IMR-90 (cell line): ENCODE measurements at regions not wholly inside any gene's neighbourhood (a gene's known extent, or its start where the extent isn't known, plus 50 kb on each side); places are given as distances from the start of the nearest gene placed in this dataset.
A peak's percentile ranks its signal among the peaks of the same experiment; 100 is the strongest.

ENCODE experiments used
- ATAC-seq: fragments of 200-7000 bp; cut with Tn5 transposase; 2 replicates; pipeline ENCODE4 v1.9.1; 2020; ENCODE audit warnings: low read depth, mild to moderate bottlenecking, moderate library complexity
- BruUV-seq: library from RNA; stranded (reverse); fragments of 400-500 nt; replicated peaks from 2 replicates; lab custom pipeline; 2021; lab: Mats Ljungman, UMichigan
- CTCF ChIA-PET: fragments of 300-600 bp; formaldehyde crosslinking; extraction: SDS; loops from one replicate; lab custom pipeline; 2021; ENCODE audit warnings: antibody characterized with exemption; lab: Yijun Ruan, JAX
- POLR2A ChIA-PET: fragments of 300-600 bp; sonication (Branson Sonifier 250); formaldehyde crosslinking; loops from one replicate; lab custom pipeline; 2022; ENCODE audit warnings: antibody characterized with exemption; ENCODE audit not compliant: unreplicated experiment; lab: Charles Lee
- DNase-seq: peaks from one replicate; pipeline ENCODE4 v3.0.0; 2013
- H2AFZ ChIP-seq: replicated peaks from 2 replicates; pipeline ENCODE3; 2013; ENCODE audit warnings: low read length, mild to moderate bottlenecking; ENCODE audit not compliant: poor library complexity
- H2AK5ac ChIP-seq: 2 replicates; pipeline ENCODE4 v1.6.1; 2013; ENCODE audit warnings: low read depth, low read length, inconsistent platforms
- H2AK9ac ChIP-seq: replicated peaks from 2 replicates; pipeline ENCODE3; 2013; ENCODE audit warnings: mild to moderate bottlenecking, low read depth, low read length, moderate library complexity; ENCODE audit not compliant: poor library complexity
- H2BK120ac ChIP-seq: 2 replicates; pipeline ENCODE4 v1.6.1; 2013; ENCODE audit warnings: low read depth, low read length, inconsistent platforms
- H2BK15ac ChIP-seq: 3 replicates; pipeline ENCODE4 v1.6.1; 2013; ENCODE audit warnings: low read depth, low read length, inconsistent platforms
- H2BK20ac ChIP-seq: 2 replicates; pipeline ENCODE4 v1.6.1; 2013; ENCODE audit warnings: low read depth, mild to moderate bottlenecking, inconsistent platforms, low read length, moderate library complexity
- H2BK5ac ChIP-seq: 2 replicates; pipeline ENCODE4 v1.6.1; 2013; ENCODE audit warnings: mild to moderate bottlenecking, low read depth, low read length, inconsistent platforms; ENCODE audit not compliant: poor library complexity, severe bottlenecking
- H3K14ac ChIP-seq: replicated peaks from 2 replicates; pipeline ENCODE4 v1.6.1; 2013; ENCODE audit warnings: low read depth, low read length, inconsistent platforms
- H3K18ac ChIP-seq: 2 replicates; pipeline ENCODE4 v1.6.1; 2013; ENCODE audit warnings: low read depth, low read length, control low read depth
- H3K23ac ChIP-seq: 2 replicates; pipeline ENCODE4 v1.6.1; 2013; ENCODE audit warnings: low read depth, low read length, inconsistent platforms
- H3K27ac ChIP-seq: 2 replicates; pipeline ENCODE4 v1.5.1; 2013; ENCODE audit warnings: mild to moderate bottlenecking, control low read depth, low read length; ENCODE audit not compliant: insufficient read depth
- H3K27me3 ChIP-seq: 2 replicates; pipeline ENCODE4 v1.6.1; 2013; ENCODE audit warnings: low read length; ENCODE audit not compliant: control insufficient read depth, insufficient read depth
- H3K36me3 ChIP-seq: 2 replicates; pipeline ENCODE4 v1.6.1; 2013; ENCODE audit warnings: low read length, mixed read lengths; ENCODE audit not compliant: control insufficient read depth, insufficient read depth
- H3K4ac ChIP-seq: 2 replicates; pipeline ENCODE4 v1.6.1; 2013; ENCODE audit warnings: low read depth, low read length, inconsistent platforms
- H3K4me1 ChIP-seq: 2 replicates; pipeline ENCODE4 v1.6.1; 2013; ENCODE audit warnings: low read length, mixed read lengths; ENCODE audit not compliant: control insufficient read depth, insufficient read depth
- H3K4me2 ChIP-seq: 2 replicates; pipeline ENCODE4 v1.6.1; 2013; ENCODE audit warnings: low read depth, mild to moderate bottlenecking, control low read depth, low read length, moderate library complexity
- H3K4me3 ChIP-seq: 2 replicates; pipeline ENCODE4 v1.5.1; 2013; ENCODE audit warnings: low read depth, mild to moderate bottlenecking, control low read depth, low read length, moderate library complexity; ENCODE audit not compliant: insufficient read depth
- H3K56ac ChIP-seq: 2 replicates; pipeline ENCODE4 v1.6.1; 2013; ENCODE audit warnings: low read length, inconsistent platforms; ENCODE audit not compliant: insufficient read depth; ENCODE audit errors: extremely low read depth
- H3K79me1 ChIP-seq, 2 experiments: 2 replicates each; pipeline ENCODE4 v1.6.1; 2013; ENCODE audit warnings: low read length in 2 of 2, inconsistent platforms in 1 of 2, low read depth in 1 of 2
- H3K9ac ChIP-seq: 2 replicates; pipeline ENCODE4 v1.6.1; 2013; ENCODE audit warnings: low read depth, low read length, control low read depth
- H3K9me1 ChIP-seq: 2 replicates; pipeline ENCODE4 v1.6.1; 2013; ENCODE audit warnings: low read length, inconsistent platforms; ENCODE audit not compliant: insufficient read depth
- H3K9me3 ChIP-seq: 2 replicates; pipeline ENCODE4 v1.6.1; 2013; ENCODE audit warnings: low read length; ENCODE audit not compliant: control insufficient read depth, insufficient read depth
- H4K20me1 ChIP-seq: 2 replicates; pipeline ENCODE4 v1.6.1; 2013; ENCODE audit warnings: low read length, inconsistent platforms; ENCODE audit not compliant: insufficient read depth
- H4K5ac ChIP-seq: 2 replicates; pipeline ENCODE4 v1.6.1; 2013; ENCODE audit warnings: mild to moderate bottlenecking, low read depth, low read length, control low read depth
- H4K8ac ChIP-seq, 2 experiments: 2 replicates each; pipeline ENCODE4 v1.6.1; 2013; ENCODE audit warnings: low read depth in 2 of 2, low read length in 2 of 2, control low read depth in 1 of 2, inconsistent platforms in 1 of 2
- H4K91ac ChIP-seq: 2 replicates; pipeline ENCODE4 v1.6.1; 2013; ENCODE audit warnings: low read depth, low read length, inconsistent platforms; ENCODE audit not compliant: insufficient read depth
- MAFK ChIP-seq: IDR thresholded peaks from 2 replicates; pipeline ENCODE4 v1.6.1; 2012; ENCODE audit warnings: low read depth, low read length, improper control_type of control experiment
- MAZ ChIP-seq: IDR thresholded peaks from 2 replicates; pipeline ENCODE4 v1.6.1; 2012; ENCODE audit warnings: low read depth, mild to moderate bottlenecking, low read length, improper control_type of control experiment, moderate library complexity, borderline replicate concordance
- RFX5 ChIP-seq: IDR thresholded peaks from 2 replicates; pipeline ENCODE4 v1.8.0; 2012; ENCODE audit warnings: low read depth, mild to moderate bottlenecking, low read length, moderate library complexity
- SMC3 ChIP-seq: fragments of 150-350 bp; IDR thresholded peaks from 2 replicates; pipeline ENCODE4 v1.6.1; 2016; ENCODE audit warnings: low read depth, mild to moderate bottlenecking, antibody characterized with exemption, low read length, moderate library complexity
- USF2 ChIP-seq: fragments of 150-350 bp; IDR thresholded peaks from 2 replicates; pipeline ENCODE4 v1.6.1; 2017; ENCODE audit warnings: mild to moderate bottlenecking, antibody characterized with exemption, low read length, low read depth
- WGBS, 2 experiments: methylation state at CpG; one replicate each; pipeline versions ENCODE4 v1.1.5 to v1.1.7; 2013; ENCODE audit warnings: missing lambda C conversion rate in 2 of 2; ENCODE audit not compliant: insufficient read length in 1 of 2; ENCODE audit errors: extremely low coverage in 2 of 2; 5-methylcytosine and 5-hydroxymethylcytosine counted together
- dilution Hi-C: fragments of 300-500 bp; cut with HindIII; formaldehyde crosslinking; loops from one replicate; pipeline ENCODE4 v1.14.3; 2018; ENCODE audit warnings: low sequenced_read_pairs; ENCODE audit not compliant: unreplicated experiment
- in situ Hi-C: fragments of 300-500 bp; cut with MboI; formaldehyde crosslinking; loops from 3 replicates; pipeline ENCODE4 v1.14.3; 2019; ENCODE audit warnings: low sequenced_read_pairs, inconsistent platforms, mixed read lengths
- intact Hi-C: fragments of 100-400 bp; cut with micrococcal nuclease; formaldehyde crosslinking; loops from 2 replicates; pipeline ENCODE4 v1.10.0; 2022
- TF ChIP-seq, protein P1 (sequence below): conservative IDR thresholded peaks from 2 replicates; pipeline ENCODE4 v1.5.1; 2012; ENCODE audit warnings: mild to moderate bottlenecking, low read depth, low read length, improper control_type of control experiment

DNA sequence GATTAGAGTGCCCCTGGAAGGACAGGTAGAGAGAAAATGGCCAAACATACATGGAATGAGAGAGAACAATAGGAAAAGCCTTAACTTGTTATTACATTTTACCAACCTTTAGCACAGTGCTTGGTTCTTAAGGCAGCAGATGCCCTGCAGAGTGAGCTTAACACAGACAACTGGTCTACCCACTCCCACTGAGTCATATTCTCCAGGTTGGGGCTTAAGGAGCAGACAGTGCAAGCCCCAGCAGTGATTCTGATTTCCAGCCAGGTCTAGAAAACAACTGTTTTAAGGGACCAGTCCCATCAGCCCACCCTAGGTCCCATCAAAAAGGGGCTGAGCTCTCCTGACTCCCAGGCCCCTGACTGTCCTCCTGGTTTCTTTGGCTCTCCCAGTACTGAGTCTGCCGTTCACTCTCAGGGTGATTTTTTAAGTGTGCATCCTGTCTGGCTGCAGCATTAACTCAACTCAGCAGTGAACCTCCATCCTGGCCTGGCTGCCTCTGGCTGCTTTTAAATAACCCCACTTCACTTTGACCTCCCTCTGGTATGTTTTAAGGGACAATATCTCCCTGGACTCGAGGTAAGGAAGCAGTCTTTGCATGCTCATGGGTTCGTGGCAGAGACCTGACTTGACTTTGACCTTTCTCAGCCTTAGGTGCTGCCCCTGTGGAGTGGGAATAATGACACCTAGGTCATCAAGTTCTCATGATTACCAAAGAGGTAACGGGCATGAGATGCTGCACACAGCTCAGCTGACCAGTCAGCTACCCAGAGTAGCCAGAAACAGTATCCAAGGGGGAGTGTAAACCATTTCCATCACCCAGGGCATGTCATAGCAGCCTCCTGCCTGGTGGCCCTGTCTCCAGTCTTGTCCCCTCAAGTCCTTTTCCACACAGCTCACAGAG, 210.7 kb upstream of the PWP1 start:
- Histone ChIP-seq H2BK15ac (no peak overlapping the region), H3K56ac (no peak overlapping the region), H3K79me1 (no peaks in the 10 kb centered on the region), H3K9me3 (no peaks in the 10 kb centered on the region), H2BK5ac (no peak overlapping the region), H3K27me3 (peaks cover 4% of the 10 kb centered on the region), H2AK5ac (no peak overlapping the region; the same call in 1 of the 2 replicates), H3K4me2 (no peak overlapping the region), H4K91ac (no peak overlapping the region), H3K36me3 (no peaks in the 10 kb centered on the region), H2BK20ac (no peak overlapping the region), H3K18ac (no peak overlapping the region), H3K9ac (no peak overlapping the region), H4K8ac (no peak overlapping the region), H3K23ac (no peak overlapping the region), H2AK9ac (peak overlapping the region; percentile 76), H4K5ac (no peak overlapping the region), H3K4ac (no peak overlapping the region), H3K4me3 (no peak overlapping the region), H4K20me1 (no peaks in the 10 kb centered on the region), H3K4me1 (no peaks in the 10 kb centered on the region), H3K27ac (no peak overlapping the region), H3K14ac (no peak overlapping the region), H2AFZ (peak overlapping the region; percentile 23), H2BK120ac (no peak overlapping the region), H3K9me1 (no peaks in the 10 kb centered on the region)
- CTCF ChIA-PET = no interaction called here
- DNase-seq = peak; percentile 15
- intact Hi-C loops (no loop called here), in situ Hi-C loops (no loop called here), dilution Hi-C loops (no loop called here)
- POLR2A ChIA-PET = no interaction called here
- BruUV-seq = no TSS peak
- TF ChIP-seq MAZ = no peak
- TF ChIP-seq, protein P1, sequence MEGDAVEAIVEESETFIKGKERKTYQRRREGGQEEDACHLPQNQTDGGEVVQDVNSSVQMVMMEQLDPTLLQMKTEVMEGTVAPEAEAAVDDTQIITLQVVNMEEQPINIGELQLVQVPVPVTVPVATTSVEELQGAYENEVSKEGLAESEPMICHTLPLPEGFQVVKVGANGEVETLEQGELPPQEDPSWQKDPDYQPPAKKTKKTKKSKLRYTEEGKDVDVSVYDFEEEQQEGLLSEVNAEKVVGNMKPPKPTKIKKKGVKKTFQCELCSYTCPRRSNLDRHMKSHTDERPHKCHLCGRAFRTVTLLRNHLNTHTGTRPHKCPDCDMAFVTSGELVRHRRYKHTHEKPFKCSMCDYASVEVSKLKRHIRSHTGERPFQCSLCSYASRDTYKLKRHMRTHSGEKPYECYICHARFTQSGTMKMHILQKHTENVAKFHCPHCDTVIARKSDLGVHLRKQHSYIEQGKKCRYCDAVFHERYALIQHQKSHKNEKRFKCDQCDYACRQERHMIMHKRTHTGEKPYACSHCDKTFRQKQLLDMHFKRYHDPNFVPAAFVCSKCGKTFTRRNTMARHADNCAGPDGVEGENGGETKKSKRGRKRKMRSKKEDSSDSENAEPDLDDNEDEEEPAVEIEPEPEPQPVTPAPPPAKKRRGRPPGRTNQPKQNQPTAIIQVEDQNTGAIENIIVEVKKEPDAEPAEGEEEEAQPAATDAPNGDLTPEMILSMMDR = no peak
- TF ChIP-seq MAFK = no peak
- TF ChIP-seq SMC3 = no peak
- TF ChIP-seq RFX5 = no peak
- TF ChIP-seq USF2 = no peak
- 20% methylated on average over 1 of the region's 4 CpGs; no CpG with 5 or more reads in 1 of the 2 experiments for WGBS, 2 experiments
- ATAC-seq = peak; percentile 24
